ENCODE measurements at regions not wholly inside any gene's neighbourhood (a gene's known extent, or its start where the extent isn't known, plus 50 kb on each side); places are given as distances from the start of the nearest gene placed in this dataset.

DNA sequence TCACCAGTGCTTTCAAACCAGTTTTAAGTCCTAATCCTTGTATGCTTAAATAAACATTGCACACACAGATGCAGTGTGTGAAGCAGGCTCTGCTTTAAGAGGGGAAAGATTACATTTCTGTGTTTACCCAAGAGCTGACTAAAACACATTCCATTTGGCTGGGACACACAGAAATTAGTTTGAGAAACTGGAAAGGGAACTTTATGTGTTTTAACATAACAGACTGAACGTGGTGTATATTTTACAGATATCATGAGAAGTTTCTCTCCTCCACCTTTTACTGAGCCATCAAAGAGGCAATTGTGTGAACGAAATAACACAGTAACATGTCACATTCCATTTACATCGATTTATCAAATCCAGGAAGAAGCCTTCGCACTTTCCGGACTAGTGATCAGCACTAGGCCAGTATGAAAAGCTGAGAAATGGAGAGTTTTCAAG lies 121.8 kb downstream of the MAIP1 start:
- no peaks in the 10 kb centered on the region for H3K36me3 ChIP-seq (replicated peaks in 1 of 2; ENCODE audit: control insufficient read depth in 2 of 2, insufficient read depth in 2 of 2, low read length in 2 of 2)
- H3K4me3 ChIP-seq (ENCODE audit: low read length in 2 of 2) = no peak overlapping the region
- H3K18ac ChIP-seq (ENCODE audit: low read length) = no peak overlapping the region
- H3K9me3 ChIP-seq (replicated peaks in 1 of 2; ENCODE audit: control insufficient read depth in 2 of 2, insufficient read depth in 1 of 2, low read depth in 1 of 2, low read length in 2 of 2) = no peaks in the 10 kb centered on the region
- peak overlapping the region; percentile 40 for H2AFZ ChIP-seq (ENCODE audit: low read length)
- no peak overlapping the region for H3K4ac ChIP-seq (ENCODE audit: low read length)
- H3K4me2 ChIP-seq (ENCODE audit: insufficient read depth, low read length, poor library complexity, severe bottlenecking) = no peak overlapping the region
- no peak overlapping the region for H2BK15ac ChIP-seq (ENCODE audit: low read length)
- no peak overlapping the region for H2BK120ac ChIP-seq (ENCODE audit: low read depth, low read length)
- no peak overlapping the region for H3K27ac ChIP-seq (replicated peaks; ENCODE audit: low read length)
- no peak overlapping the region for H2BK12ac ChIP-seq (ENCODE audit: low read length)
- no peaks in the 10 kb centered on the region for H3K27me3 ChIP-seq (ENCODE audit: control insufficient read depth in 3 of 3, insufficient read depth in 3 of 3, low read depth in 1 of 3, low read length in 3 of 3)
- WGBS, 2 donors (ENCODE audit: extremely low coverage in 2 of 2, insufficient read length in 2 of 2, insufficient replicate concordance in 1 of 2) = no CpG with 5 or more reads among the region's 5 CpGs
- no peak overlapping the region for H3K9ac ChIP-seq (ENCODE audit: low read depth, low read length, poor library complexity)
- no peak overlapping the region for H3K14ac ChIP-seq (ENCODE audit: low read length)
- H3K79me1 ChIP-seq (ENCODE audit: low read depth, low read length) = no peaks in the 10 kb centered on the region
- H4K8ac ChIP-seq (ENCODE audit: low read depth, low read length) = no peak overlapping the region
- no peak for DNase-seq (ENCODE audit: low spot score)
- no peak overlapping the region for H2AK5ac ChIP-seq (ENCODE audit: low read depth, low read length)
- H3K23ac ChIP-seq (ENCODE audit: low read depth, low read length, poor library complexity) = no peak overlapping the region
- H3K4me1 ChIP-seq (ENCODE audit: control insufficient read depth in 2 of 2, insufficient read depth in 1 of 2, low read depth in 1 of 2, low read length in 2 of 2) = peaks cover 4 to 13% of the 10 kb centered on the region in 2 donors
- no peak overlapping the region for H4K91ac ChIP-seq (ENCODE audit: low read depth, low read length, poor library complexity)
- no peak overlapping the region for H2BK5ac ChIP-seq (ENCODE audit: low read length)

DNA sequence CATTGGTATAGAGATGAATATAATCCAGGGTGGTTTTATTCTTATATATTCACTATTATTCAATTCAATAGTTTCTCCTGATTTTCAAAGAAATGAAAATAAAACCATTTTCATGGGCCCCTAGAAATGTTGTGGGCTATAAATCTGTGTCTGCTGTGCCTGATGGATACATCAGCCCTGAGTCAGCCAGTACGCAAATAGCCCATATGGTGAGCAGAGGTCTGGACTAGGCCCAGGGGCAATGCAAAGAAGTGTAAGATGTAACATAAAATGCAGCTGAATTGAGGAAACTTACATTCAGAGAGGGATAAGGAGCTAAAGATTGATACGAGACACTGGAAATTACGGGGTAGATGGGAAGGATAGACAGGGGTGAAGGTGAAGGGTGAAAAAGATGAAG lies 122.5 kb downstream of the MAIP1 start:
- no peak overlapping the region for H3K14ac ChIP-seq (ENCODE audit: low read length)
- H4K8ac ChIP-seq (ENCODE audit: low read depth, low read length) = no peak overlapping the region
- no CpG with 5 or more reads among the region's 3 CpGs for WGBS, 2 donors (ENCODE audit: extremely low coverage in 2 of 2, insufficient read length in 2 of 2, insufficient replicate concordance in 1 of 2)
- H2BK12ac ChIP-seq (ENCODE audit: low read length) = no peak overlapping the region
- no peak overlapping the region for H3K18ac ChIP-seq (ENCODE audit: low read length)
- no peaks in the 10 kb centered on the region for H3K27me3 ChIP-seq (ENCODE audit: control insufficient read depth in 3 of 3, insufficient read depth in 3 of 3, low read depth in 1 of 3, low read length in 3 of 3)
- H2AK5ac ChIP-seq (ENCODE audit: low read depth, low read length) = no peak overlapping the region
- no peak overlapping the region for H3K27ac ChIP-seq (replicated peaks; ENCODE audit: low read length)
- H2BK120ac ChIP-seq (ENCODE audit: low read depth, low read length) = no peak overlapping the region
- H3K9me3 ChIP-seq (replicated peaks in 1 of 2; ENCODE audit: control insufficient read depth in 2 of 2, insufficient read depth in 1 of 2, low read depth in 1 of 2, low read length in 2 of 2) = no peaks in the 10 kb centered on the region
- no peak overlapping the region for H3K4me2 ChIP-seq (ENCODE audit: insufficient read depth, low read length, poor library complexity, severe bottlenecking)
- no peak overlapping the region for H3K23ac ChIP-seq (ENCODE audit: low read depth, low read length, poor library complexity)
- no peak overlapping the region for H3K4ac ChIP-seq (ENCODE audit: low read length)
- no peaks in the 10 kb centered on the region for H3K36me3 ChIP-seq (replicated peaks in 1 of 2; ENCODE audit: control insufficient read depth in 2 of 2, insufficient read depth in 2 of 2, low read length in 2 of 2)
- no peak overlapping the region for H3K9ac ChIP-seq (ENCODE audit: low read depth, low read length, poor library complexity)
- DNase-seq (ENCODE audit: low spot score) = no peak
- H3K79me1 ChIP-seq (ENCODE audit: low read depth, low read length) = no peaks in the 10 kb centered on the region
- no peak overlapping the region for H2AFZ ChIP-seq (ENCODE audit: low read length)
- no peak overlapping the region for H4K91ac ChIP-seq (ENCODE audit: low read depth, low read length, poor library complexity)
- H3K4me3 ChIP-seq (ENCODE audit: low read length in 2 of 2) = no peak overlapping the region
- no peak overlapping the region for H2BK15ac ChIP-seq (ENCODE audit: low read length)
- H3K4me1 ChIP-seq (ENCODE audit: control insufficient read depth in 2 of 2, insufficient read depth in 1 of 2, low read depth in 1 of 2, low read length in 2 of 2) = peaks cover 4 to 13% of the 10 kb centered on the region in 2 donors
- no peak overlapping the region for H2BK5ac ChIP-seq (ENCODE audit: low read length)

DNA sequence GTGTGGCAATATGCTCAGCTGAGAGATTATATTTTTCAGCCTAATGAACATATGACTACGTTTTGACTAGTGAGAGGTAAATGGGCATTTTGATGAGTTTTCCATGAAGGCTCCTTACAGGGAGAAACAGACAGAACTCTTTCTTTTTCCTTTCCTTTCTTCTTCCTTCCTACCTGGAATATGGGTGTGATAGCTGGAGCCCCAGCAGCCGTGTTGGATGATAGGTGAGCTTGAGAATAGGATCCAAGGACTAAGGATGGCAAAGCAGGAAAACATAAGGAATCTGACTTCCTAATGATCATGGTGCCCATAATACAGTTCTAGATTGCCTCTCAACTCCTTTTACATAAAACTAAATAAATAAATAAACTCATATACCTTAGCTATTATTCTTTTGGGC lies 124.0 kb downstream of the MAIP1 start:
- Histone ChIP-seq H2BK5ac (ENCODE audit: low read length) (no peak overlapping the region), H4K91ac (ENCODE audit: low read depth, low read length, poor library complexity) (no peak overlapping the region), H4K8ac (ENCODE audit: low read depth, low read length) (no peak overlapping the region), H2AFZ (ENCODE audit: low read length) (no peak overlapping the region), H3K14ac (ENCODE audit: low read length) (no peak overlapping the region), H3K36me3 (replicated peaks in 1 of 2; ENCODE audit: control insufficient read depth in 2 of 2, insufficient read depth in 2 of 2, low read length in 2 of 2) (no peaks in the 10 kb centered on the region), H2BK15ac (ENCODE audit: low read length) (no peak overlapping the region), H3K9me3 (replicated peaks in 1 of 2; ENCODE audit: control insufficient read depth in 2 of 2, insufficient read depth in 1 of 2, low read depth in 1 of 2, low read length in 2 of 2) (no peaks in the 10 kb centered on the region), H3K18ac (ENCODE audit: low read length) (no peak overlapping the region), H3K4me2 (ENCODE audit: insufficient read depth, low read length, poor library complexity, severe bottlenecking) (no peak overlapping the region), H2BK120ac (ENCODE audit: low read depth, low read length) (no peak overlapping the region), H3K4ac (ENCODE audit: low read length) (no peak overlapping the region), H3K9ac (ENCODE audit: low read depth, low read length, poor library complexity) (no peak overlapping the region), H3K4me1 (ENCODE audit: control insufficient read depth in 2 of 2, insufficient read depth in 1 of 2, low read depth in 1 of 2, low read length in 2 of 2) (peaks cover 4 to 13% of the 10 kb centered on the region in 2 donors), H3K4me3 (ENCODE audit: low read length in 2 of 2) (no peak overlapping the region), H2AK5ac (ENCODE audit: low read depth, low read length) (no peak overlapping the region), H3K27me3 (ENCODE audit: control insufficient read depth in 3 of 3, insufficient read depth in 3 of 3, low read depth in 1 of 3, low read length in 3 of 3) (no peaks in the 10 kb centered on the region), H3K27ac (replicated peaks; ENCODE audit: low read length) (no peak overlapping the region), H2BK12ac (ENCODE audit: low read length) (no peak overlapping the region), H3K79me1 (ENCODE audit: low read depth, low read length) (no peaks in the 10 kb centered on the region), H3K23ac (ENCODE audit: low read depth, low read length, poor library complexity) (no peak overlapping the region)
- no CpG with 5 or more reads among the region's 2 CpGs for WGBS, 2 donors (ENCODE audit: extremely low coverage in 2 of 2, insufficient read length in 2 of 2, insufficient replicate concordance in 1 of 2)
- DNase-seq (ENCODE audit: low spot score) = no peak

DNA sequence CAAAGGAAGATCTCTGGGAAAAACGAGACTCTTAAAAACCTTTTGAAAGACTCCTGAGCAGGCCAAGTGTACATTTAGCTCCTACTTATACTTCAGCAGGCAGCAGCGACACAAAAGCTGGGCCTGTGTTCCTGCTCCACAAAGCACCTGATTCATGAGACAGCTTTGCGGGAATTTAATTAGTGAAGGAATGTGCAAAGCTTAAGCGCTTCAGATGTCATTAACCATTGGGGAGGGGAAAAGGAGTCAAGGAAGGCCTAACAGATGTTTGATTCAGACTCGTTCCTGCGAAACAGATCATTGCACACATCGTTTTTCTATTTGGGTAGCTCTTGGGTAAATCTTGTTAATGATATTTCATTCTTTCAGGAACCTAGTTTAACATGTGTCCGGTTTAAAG lies 125.9 kb downstream of the MAIP1 start:
- no CpG with 5 or more reads among the region's 8 CpGs for WGBS, 2 donors (ENCODE audit: extremely low coverage in 2 of 2, insufficient read length in 2 of 2, insufficient replicate concordance in 1 of 2)

More for the DNA sequence above, 125.9 kb downstream of the MAIP1 start:
- H3K4me2 ChIP-seq (ENCODE audit: insufficient read depth, low read length, poor library complexity, severe bottlenecking) = no peak overlapping the region
- peak overlapping the region; percentile 76 for H3K27ac ChIP-seq (replicated peaks; ENCODE audit: low read length)
- H3K18ac ChIP-seq (ENCODE audit: low read length) = no peak overlapping the region
- H3K9ac ChIP-seq (ENCODE audit: low read depth, low read length, poor library complexity) = no peak overlapping the region
- DNase-seq (ENCODE audit: low spot score) = peak; percentile 76
- no peaks in the 10 kb centered on the region for H3K27me3 ChIP-seq (ENCODE audit: control insufficient read depth in 3 of 3, insufficient read depth in 3 of 3, low read depth in 1 of 3, low read length in 3 of 3)
- no peak overlapping the region for H2BK12ac ChIP-seq (ENCODE audit: low read length)
- no peaks in the 10 kb centered on the region for H3K9me3 ChIP-seq (replicated peaks in 1 of 2; ENCODE audit: control insufficient read depth in 2 of 2, insufficient read depth in 1 of 2, low read depth in 1 of 2, low read length in 2 of 2)
- no peaks in the 10 kb centered on the region for H3K79me1 ChIP-seq (ENCODE audit: low read depth, low read length)
- H2AK5ac ChIP-seq (ENCODE audit: low read depth, low read length) = no peak overlapping the region
- no peak overlapping the region for H4K91ac ChIP-seq (ENCODE audit: low read depth, low read length, poor library complexity)
- no peaks in the 10 kb centered on the region for H3K36me3 ChIP-seq (replicated peaks in 1 of 2; ENCODE audit: control insufficient read depth in 2 of 2, insufficient read depth in 2 of 2, low read length in 2 of 2)
- H3K4me1 ChIP-seq (ENCODE audit: control insufficient read depth in 2 of 2, insufficient read depth in 1 of 2, low read depth in 1 of 2, low read length in 2 of 2) = peaks cover 4 to 13% of the 10 kb centered on the region in 2 donors
- peak overlapping the region; percentile 4 for H2AFZ ChIP-seq (ENCODE audit: low read length)
- H2BK120ac ChIP-seq (ENCODE audit: low read depth, low read length) = no peak overlapping the region
- no peak overlapping the region for H3K23ac ChIP-seq (ENCODE audit: low read depth, low read length, poor library complexity)
- no peak overlapping the region for H3K4ac ChIP-seq (ENCODE audit: low read length)
- H2BK5ac ChIP-seq (ENCODE audit: low read length) = no peak overlapping the region
- no peak overlapping the region for H2BK15ac ChIP-seq (ENCODE audit: low read length)
- no peak overlapping the region for H3K14ac ChIP-seq (ENCODE audit: low read length)
- no peak overlapping the region for H4K8ac ChIP-seq (ENCODE audit: low read depth, low read length)
- H3K4me3 ChIP-seq (ENCODE audit: low read length in 2 of 2) = no peak overlapping the region

Measured in neuronal stem cell (in vitro differentiated cells).